Chondrocyte (in vitro differentiated cells): ENCODE measurements at regions not wholly inside any gene's neighbourhood (a gene's known extent, or its start where the extent isn't known, plus 50 kb on each side); places are given as distances from the start of the nearest gene placed in this dataset.

Experiments
- DNase-seq: peaks from one replicate; pipeline ENCODE4 v3.0.0; 2021; ENCODE audit warnings: mixed read lengths, low spot score
- H3K27ac Mint-ChIP-seq: one replicate; pipeline ENCODE4 v1.8.0; 2021; ENCODE audit warnings: mild to moderate bottlenecking, moderate library complexity, mixed read lengths; ENCODE audit not compliant: unreplicated experiment
- H3K27me3 Mint-ChIP-seq: 2 replicates; pipeline ENCODE4 v1.8.0; 2021; ENCODE audit warnings: low read depth, mixed read lengths
- H3K36me3 Mint-ChIP-seq: 2 replicates; pipeline ENCODE4 v1.8.0; 2021; ENCODE audit warnings: low read depth, mixed read lengths
- H3K4me1 Mint-ChIP-seq: 2 replicates; pipeline ENCODE4 v1.8.0; 2021; ENCODE audit warnings: low read depth, mild to moderate bottlenecking, mixed read lengths
- H3K4me3 Mint-ChIP-seq: one replicate; pipeline ENCODE4 v1.8.0; 2021; ENCODE audit warnings: mild to moderate bottlenecking, moderate library complexity, mixed read lengths; ENCODE audit not compliant: unreplicated experiment
- H3K9me3 Mint-ChIP-seq: 2 replicates; pipeline ENCODE4 v1.8.0; 2021; ENCODE audit warnings: low read depth, mixed read lengths
- TF ChIP-seq, protein P1 (sequence below): fragments of 200-600 bp; sonication (generic); IDR thresholded peaks from 2 replicates; pipeline ENCODE4 v1.5.0; 2021; ENCODE audit warnings: antibody characterized with exemption, mild to moderate bottlenecking, moderate library complexity

DNA sequence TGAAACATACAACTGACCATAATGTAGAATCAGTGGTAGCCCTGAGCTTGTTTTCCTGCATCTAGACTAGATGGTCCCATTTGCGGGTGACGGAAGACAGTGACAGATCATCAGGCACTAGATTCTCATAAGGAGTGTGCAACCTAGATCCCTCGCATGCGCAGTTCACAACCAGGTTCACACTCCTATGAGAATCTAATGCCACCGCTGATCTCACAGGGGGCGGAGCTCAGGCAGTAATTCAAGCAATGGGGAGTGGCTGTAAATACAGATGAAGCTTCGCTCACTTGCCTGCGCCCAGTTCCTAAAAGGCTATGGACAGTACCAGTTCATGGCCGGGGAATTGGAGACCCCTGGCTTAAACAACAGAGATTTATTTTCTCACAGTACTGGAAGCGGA, 656.3 kb downstream of the HS3ST4 start:
- Mint-ChIP-seq H3K27me3 (no peaks in the 10 kb centered on the region), H3K4me3 (no peak overlapping the region), H3K9me3 (peaks cover 21% of the 10 kb centered on the region), H3K27ac (no peak overlapping the region), H3K36me3 (no peaks in the 10 kb centered on the region), H3K4me1 (no peaks in the 10 kb centered on the region)
- no peak for DNase-seq
- TF ChIP-seq, protein P1, sequence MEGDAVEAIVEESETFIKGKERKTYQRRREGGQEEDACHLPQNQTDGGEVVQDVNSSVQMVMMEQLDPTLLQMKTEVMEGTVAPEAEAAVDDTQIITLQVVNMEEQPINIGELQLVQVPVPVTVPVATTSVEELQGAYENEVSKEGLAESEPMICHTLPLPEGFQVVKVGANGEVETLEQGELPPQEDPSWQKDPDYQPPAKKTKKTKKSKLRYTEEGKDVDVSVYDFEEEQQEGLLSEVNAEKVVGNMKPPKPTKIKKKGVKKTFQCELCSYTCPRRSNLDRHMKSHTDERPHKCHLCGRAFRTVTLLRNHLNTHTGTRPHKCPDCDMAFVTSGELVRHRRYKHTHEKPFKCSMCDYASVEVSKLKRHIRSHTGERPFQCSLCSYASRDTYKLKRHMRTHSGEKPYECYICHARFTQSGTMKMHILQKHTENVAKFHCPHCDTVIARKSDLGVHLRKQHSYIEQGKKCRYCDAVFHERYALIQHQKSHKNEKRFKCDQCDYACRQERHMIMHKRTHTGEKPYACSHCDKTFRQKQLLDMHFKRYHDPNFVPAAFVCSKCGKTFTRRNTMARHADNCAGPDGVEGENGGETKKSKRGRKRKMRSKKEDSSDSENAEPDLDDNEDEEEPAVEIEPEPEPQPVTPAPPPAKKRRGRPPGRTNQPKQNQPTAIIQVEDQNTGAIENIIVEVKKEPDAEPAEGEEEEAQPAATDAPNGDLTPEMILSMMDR, result no peak

DNA sequence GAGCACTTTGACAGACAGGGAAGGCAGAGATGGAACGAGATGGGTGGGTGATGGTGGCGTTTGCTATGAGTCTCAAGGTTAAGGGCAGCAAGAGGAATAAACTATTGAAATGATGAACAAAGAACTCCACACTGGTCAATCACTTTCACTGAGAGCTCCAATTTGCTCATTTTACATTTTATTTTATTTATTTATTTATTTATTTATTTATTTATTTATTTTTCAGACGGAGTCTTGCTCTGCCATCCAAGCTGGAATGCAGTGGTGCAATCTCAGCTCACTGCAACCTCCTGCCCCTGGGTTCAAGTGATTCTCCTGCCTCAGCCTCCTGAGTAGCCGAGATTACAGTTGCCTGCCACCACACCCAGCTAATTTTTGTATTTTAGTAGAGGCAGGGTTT, 669.1 kb downstream of the HS3ST4 start:
- Mint-ChIP-seq H3K9me3 (peaks cover 13% of the 10 kb centered on the region), H3K27ac (no peak overlapping the region), H3K27me3 (no peaks in the 10 kb centered on the region), H3K4me1 (no peaks in the 10 kb centered on the region), H3K4me3 (no peak overlapping the region), H3K36me3 (no peaks in the 10 kb centered on the region)
- TF ChIP-seq, protein P1, result no peak
- no peak for DNase-seq

DNA sequence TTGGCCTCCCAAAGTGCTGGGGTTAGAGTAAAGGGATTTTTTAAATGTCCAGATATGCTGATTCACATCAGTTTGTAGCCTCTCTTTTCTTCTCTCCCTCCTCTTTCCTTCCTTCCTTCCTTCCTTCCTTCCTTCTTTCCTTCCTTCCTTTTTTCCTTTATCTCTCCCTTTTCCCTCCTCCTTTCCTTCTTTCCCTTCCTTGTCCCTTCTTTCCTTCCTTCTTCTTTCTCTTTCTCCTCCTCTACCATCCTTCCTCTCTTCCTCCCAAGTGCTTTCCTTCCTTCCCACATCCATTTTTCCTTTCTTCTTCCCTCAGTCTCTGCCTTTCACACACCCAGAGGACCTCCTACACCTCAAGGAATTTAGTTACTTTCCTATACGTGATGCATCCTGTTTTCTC, 671.8 kb downstream of the HS3ST4 start:
- no peaks in the 10 kb centered on the region for H3K27me3 Mint-ChIP-seq
- DNase-seq, result no peak
- TF ChIP-seq, protein P1, result no peak
- no peak overlapping the region for H3K4me3 Mint-ChIP-seq
- peaks cover 8% of the 10 kb centered on the region for H3K9me3 Mint-ChIP-seq
- no peaks in the 10 kb centered on the region for H3K36me3 Mint-ChIP-seq
- no peaks in the 10 kb centered on the region for H3K4me1 Mint-ChIP-seq
- H3K27ac Mint-ChIP-seq, result no peak overlapping the region

DNA sequence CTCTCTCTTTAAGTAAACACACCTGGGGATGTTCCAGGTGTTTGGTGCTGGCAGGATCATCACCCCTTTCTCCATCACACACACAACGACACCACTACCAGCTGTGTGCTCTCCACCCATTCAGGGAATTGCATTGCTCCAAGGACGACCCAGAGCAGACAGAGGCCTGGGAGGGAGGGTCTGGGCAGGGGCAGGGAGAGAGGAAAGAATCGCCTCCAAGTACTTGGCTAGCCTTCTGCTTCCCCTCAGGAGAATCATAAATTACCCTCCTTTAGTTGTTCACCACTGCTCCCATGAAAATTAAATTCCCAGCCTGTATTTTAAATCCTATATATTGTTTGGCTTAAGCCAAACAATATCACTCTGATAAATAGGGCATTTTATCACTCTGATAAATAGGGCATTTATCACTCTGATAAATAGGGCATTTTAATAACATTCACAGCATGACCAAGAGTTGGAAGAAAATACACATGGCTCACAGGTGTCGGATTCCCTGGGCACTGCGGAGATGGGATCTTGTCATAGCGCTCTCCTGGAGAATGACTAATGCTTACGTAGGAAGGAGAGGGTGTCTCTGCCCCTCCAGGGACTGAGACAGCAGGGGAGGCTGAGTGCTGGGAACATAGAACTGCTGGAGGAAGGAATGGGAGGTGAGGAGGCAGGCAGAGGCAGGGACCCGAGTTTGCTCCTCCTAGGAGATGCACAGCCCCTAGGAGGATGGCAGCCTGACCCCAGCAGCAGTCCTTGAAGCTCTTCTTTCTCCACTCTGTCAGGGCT, 673.6 kb downstream of the HS3ST4 start:
- Mint-ChIP-seq H3K4me1 (no peaks in the 10 kb centered on the region), H3K9me3 (peaks cover 10% of the 10 kb centered on the region), H3K27ac (no peak overlapping the region), H3K4me3 (no peak overlapping the region), H3K36me3 (no peaks in the 10 kb centered on the region), H3K27me3 (no peaks in the 10 kb centered on the region)
- TF ChIP-seq, protein P1, result no peak
- no peak for DNase-seq

DNA sequence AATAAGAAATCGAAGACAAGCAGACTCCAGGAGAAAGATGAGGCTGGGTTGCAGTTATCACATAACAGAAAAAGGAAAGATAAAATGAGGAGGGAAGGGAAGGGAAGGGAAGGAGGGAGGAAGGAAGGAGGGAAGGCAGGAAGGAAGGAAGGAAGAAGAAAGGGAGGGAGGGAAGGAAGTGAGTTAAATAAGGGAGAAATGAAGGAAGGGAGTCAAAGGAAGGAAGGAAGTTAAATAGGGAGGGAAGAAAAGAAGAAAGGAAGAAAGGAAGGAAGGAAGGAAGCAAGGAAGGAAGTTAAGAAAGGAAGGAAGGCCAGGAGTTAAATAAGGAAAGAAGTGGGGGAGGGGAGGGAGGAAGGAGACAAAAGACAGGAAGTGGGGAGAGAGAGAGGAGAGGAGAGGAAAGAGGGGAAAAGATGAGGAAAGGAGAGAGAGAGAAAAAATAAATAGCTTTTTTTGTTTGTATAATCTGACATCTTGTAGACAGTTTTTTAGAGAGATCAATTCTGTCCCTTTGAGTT, 679.6 kb downstream of the HS3ST4 start:
- H3K4me1 Mint-ChIP-seq, result no peaks in the 10 kb centered on the region
- H3K36me3 Mint-ChIP-seq, result no peaks in the 10 kb centered on the region
- H3K27me3 Mint-ChIP-seq, result no peaks in the 10 kb centered on the region
- H3K4me3 Mint-ChIP-seq, result no peak overlapping the region
- peaks cover 8% of the 10 kb centered on the region for H3K9me3 Mint-ChIP-seq
- DNase-seq, result no peak
- no peak overlapping the region for H3K27ac Mint-ChIP-seq
- TF ChIP-seq, protein P1, result no peak
